Lower lobe of right lung (tissue), 2 donors: ENCODE measurements at regions not wholly inside any gene's neighbourhood (a gene's known extent, or its start where the extent isn't known, plus 50 kb on each side); places are given as distances from the start of the nearest gene placed in this dataset.

Experiments
- ATAC-seq, 2 donors: fragments of 200-7000 bp; cut with Tn5 transposase; one replicate each; pipeline ENCODE4 v1.9.1; 2020 to 2022; ENCODE audit warnings: mild to moderate bottlenecking in 2 of 2, moderate library complexity in 2 of 2
- DNase-seq: peaks from one replicate; pipeline ENCODE4 v3.0.0-alpha.2; 2020
- H3K27ac ChIP-seq: fragments of 200-600 bp; one replicate; pipeline ENCODE4 v1.8.0; 2022
- H3K27me3 ChIP-seq: fragments of 200-600 bp; one replicate; pipeline ENCODE4 v1.8.0; 2022; ENCODE audit warnings: low read depth
- H3K36me3 ChIP-seq: fragments of 200-600 bp; one replicate; pipeline ENCODE4 v1.8.0; 2022; ENCODE audit warnings: mild to moderate bottlenecking
- H3K4me1 ChIP-seq: fragments of 200-600 bp; one replicate; pipeline ENCODE4 v1.8.0; 2022
- H3K4me3 ChIP-seq: fragments of 200-600 bp; one replicate; pipeline ENCODE4 v1.8.0; 2022; ENCODE audit warnings: mild to moderate bottlenecking
- H3K9me3 ChIP-seq: fragments of 200-600 bp; one replicate; pipeline ENCODE4 v1.8.0; 2022
- intact Hi-C: fragments of 100-400 bp; cut with DNase I; formaldehyde crosslinking; loops from one replicate; pipeline ENCODE4 v1.11.0; 2022
- TF ChIP-seq, protein P1 (sequence below): fragments of 200-600 bp; IDR thresholded peaks from one replicate; pipeline ENCODE4 v1.8.0; 2022; ENCODE audit warnings: antibody characterized with exemption, mild to moderate bottlenecking
- donor health status: DM: no; HTN: yes; CAD: no; lungs with severe emphysema.

DNA sequence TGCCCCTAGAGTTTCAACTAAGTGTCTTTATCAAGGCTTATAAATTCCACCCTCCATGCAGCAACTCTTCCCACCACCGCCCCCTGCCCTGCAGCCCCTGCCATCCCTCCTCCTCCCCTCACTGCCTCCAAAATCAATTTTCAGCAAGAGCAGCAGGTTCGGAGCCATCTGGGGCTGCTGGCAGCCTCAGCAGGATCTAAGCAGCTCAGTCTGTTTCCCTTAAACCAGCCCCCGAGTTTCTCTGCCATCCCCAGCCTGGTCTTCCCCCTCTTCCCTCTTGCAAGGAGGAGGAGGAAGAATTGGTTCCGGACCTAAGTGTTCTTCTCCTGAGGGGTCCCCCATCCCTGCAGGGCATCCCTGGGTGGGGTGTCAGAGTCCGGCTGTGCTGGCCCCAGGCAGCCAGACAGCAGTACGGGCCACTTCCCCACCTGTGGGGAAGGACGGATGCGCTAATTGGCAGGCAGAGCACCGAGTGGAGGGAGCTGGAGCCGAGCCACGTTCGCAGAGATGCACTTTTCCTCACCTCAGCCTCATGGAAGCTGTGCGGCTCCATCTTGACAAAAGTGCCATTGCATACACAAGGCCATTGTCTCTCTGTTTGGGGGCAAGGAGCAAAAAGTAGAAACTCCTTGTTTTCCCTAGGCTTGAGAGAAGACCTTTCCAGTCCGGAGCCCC lies 189.3 kb downstream of the KCNA5 start:
- TF ChIP-seq, protein P1, sequence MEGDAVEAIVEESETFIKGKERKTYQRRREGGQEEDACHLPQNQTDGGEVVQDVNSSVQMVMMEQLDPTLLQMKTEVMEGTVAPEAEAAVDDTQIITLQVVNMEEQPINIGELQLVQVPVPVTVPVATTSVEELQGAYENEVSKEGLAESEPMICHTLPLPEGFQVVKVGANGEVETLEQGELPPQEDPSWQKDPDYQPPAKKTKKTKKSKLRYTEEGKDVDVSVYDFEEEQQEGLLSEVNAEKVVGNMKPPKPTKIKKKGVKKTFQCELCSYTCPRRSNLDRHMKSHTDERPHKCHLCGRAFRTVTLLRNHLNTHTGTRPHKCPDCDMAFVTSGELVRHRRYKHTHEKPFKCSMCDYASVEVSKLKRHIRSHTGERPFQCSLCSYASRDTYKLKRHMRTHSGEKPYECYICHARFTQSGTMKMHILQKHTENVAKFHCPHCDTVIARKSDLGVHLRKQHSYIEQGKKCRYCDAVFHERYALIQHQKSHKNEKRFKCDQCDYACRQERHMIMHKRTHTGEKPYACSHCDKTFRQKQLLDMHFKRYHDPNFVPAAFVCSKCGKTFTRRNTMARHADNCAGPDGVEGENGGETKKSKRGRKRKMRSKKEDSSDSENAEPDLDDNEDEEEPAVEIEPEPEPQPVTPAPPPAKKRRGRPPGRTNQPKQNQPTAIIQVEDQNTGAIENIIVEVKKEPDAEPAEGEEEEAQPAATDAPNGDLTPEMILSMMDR: no peak
- no peak for ATAC-seq
- DNase-seq: no peak
- H3K36me3 ChIP-seq: no peaks in the 10 kb centered on the region
- no peaks in the 10 kb centered on the region for H3K4me1 ChIP-seq
- intact Hi-C loops: no loop called here
- no peaks in the 10 kb centered on the region for H3K9me3 ChIP-seq
- H3K27me3 ChIP-seq: no peaks in the 10 kb centered on the region
- H3K27ac ChIP-seq: no peak overlapping the region
- H3K4me3 ChIP-seq: no peak overlapping the region

DNA sequence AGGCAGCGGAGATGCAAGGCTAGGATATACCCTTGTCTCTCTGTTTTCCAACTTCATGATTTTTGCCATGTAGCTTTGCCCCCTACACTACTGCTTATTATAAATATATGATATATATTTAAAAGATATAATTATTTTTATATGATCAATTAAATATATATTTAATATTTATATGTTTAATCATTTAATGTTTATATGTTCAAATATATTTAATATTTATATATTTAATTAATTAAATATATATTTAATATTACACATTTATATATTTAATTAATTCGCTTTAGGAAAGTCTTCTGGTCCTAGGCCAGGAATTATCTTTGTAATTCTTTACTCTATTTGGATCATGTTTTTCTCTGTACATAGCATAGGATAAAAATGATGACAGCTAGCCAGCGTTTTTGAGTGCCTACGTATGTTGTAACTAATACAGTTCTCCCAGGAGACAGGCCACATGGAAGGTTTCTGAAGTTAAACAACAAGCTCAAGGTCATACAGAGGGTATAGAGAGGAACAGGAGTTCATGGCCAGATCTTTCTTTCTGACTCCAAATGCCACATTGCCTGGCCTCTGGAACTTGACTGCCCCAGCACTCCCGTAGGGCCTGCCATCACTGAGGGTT lies 192.5 kb downstream of the KCNA5 start:
- Histone ChIP-seq H3K27me3 (no peaks in the 10 kb centered on the region), H3K36me3 (no peaks in the 10 kb centered on the region), H3K27ac (no peak overlapping the region), H3K4me1 (no peaks in the 10 kb centered on the region), H3K4me3 (no peak overlapping the region), H3K9me3 (no peaks in the 10 kb centered on the region)
- intact Hi-C loops: no loop called here
- ATAC-seq (no peak), DNase-seq (no peak)
- TF ChIP-seq, protein P1: no peak

DNA sequence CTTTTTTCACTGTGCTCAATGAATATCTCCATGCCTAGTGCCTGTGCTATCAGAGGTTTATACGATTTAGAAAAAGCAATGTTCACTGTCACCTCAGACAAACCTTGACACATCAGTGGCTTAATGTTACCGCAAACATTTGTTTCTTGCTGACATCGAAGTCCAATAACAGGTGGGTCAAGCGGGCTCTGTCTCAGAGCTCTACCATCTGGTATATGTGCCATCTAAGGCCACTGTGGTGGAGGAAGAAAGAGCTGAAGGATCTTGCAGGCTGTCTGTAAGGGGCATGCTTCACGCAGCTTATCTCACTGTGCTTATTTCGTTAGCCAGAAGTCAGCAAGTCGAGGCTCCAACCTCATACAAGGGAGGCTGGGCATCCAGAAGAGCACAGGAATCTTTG lies 189.5 kb upstream of the NTF3 start:
- intact Hi-C loops: no loop called here
- no peaks in the 10 kb centered on the region for H3K27me3 ChIP-seq
- H3K4me1 ChIP-seq: no peaks in the 10 kb centered on the region
- no peak for ATAC-seq
- TF ChIP-seq, protein P1: no peak
- no peaks in the 10 kb centered on the region for H3K36me3 ChIP-seq
- no peak for DNase-seq
- no peak overlapping the region for H3K27ac ChIP-seq
- no peak overlapping the region for H3K4me3 ChIP-seq
- no peaks in the 10 kb centered on the region for H3K9me3 ChIP-seq

DNA sequence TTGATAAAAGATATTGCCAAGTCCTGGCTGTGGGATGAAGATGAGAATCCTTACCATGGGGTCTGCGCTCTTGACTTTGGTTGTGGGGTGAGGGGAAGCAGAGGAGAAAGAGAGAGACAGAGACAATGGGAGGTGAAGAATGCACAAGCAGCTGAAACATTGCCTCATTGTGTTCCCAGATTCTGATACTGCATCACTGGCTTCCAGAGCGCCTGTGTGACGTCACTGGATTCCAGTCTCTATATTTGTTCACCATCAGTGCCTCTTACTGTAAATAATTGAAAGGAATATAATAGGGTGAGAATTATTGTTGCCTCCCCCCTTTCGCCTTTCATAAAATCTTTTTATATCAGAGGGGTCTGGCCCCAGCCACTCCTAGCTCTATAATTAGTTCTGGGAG lies 188.9 kb upstream of the NTF3 start:
- TF ChIP-seq, protein P1: no peak
- no peaks in the 10 kb centered on the region for H3K4me1 ChIP-seq
- intact Hi-C loops: no loop called here
- DNase-seq: no peak
- no peaks in the 10 kb centered on the region for H3K36me3 ChIP-seq
- no peaks in the 10 kb centered on the region for H3K9me3 ChIP-seq
- ATAC-seq: no peak
- H3K27ac ChIP-seq: no peak overlapping the region
- H3K27me3 ChIP-seq: no peaks in the 10 kb centered on the region
- no peak overlapping the region for H3K4me3 ChIP-seq

GRCh38 chr12:5244513-5244972 lies 187.4 kb upstream of the NTF3 start:
- TF ChIP-seq, protein P1: no peak
- ATAC-seq (no peak), DNase-seq (no peak)
- no peaks in the 10 kb centered on the region for H3K4me1 ChIP-seq
- no peaks in the 10 kb centered on the region for H3K36me3 ChIP-seq
- no peaks in the 10 kb centered on the region for H3K9me3 ChIP-seq
- intact Hi-C loops: no loop called here
- no peak overlapping the region for H3K4me3 ChIP-seq
- no peaks in the 10 kb centered on the region for H3K27me3 ChIP-seq
- H3K27ac ChIP-seq: no peak overlapping the region
